Trophoblast cell (in vitro differentiated cells and primary cell): ENCODE measurements at regions not wholly inside any gene's neighbourhood (a gene's known extent, or its start where the extent isn't known, plus 50 kb on each side); places are given as distances from the start of the nearest gene placed in this dataset.

ENCODE experiments used
- DNase-seq, 2 donors: peaks; one replicate each; pipeline ENCODE4 v3.0.0-alpha.2; 2016
- H2AFZ ChIP-seq: 2 replicates; pipeline ENCODE4 v1.6.1; 2013; ENCODE audit warnings: low read length, moderate library complexity, mild to moderate bottlenecking; ENCODE audit not compliant: insufficient read depth, poor library complexity
- H2AK5ac ChIP-seq: 2 replicates; pipeline ENCODE4 v1.6.1; 2013; ENCODE audit warnings: mild to moderate bottlenecking, low read length
- H2BK120ac ChIP-seq: 2 replicates; pipeline ENCODE4 v1.6.1; 2013; ENCODE audit warnings: low read length, mild to moderate bottlenecking, moderate library complexity; ENCODE audit not compliant: insufficient read depth, poor library complexity
- H2BK12ac ChIP-seq: 2 replicates; pipeline ENCODE4 v1.6.1; 2013; ENCODE audit warnings: mild to moderate bottlenecking, low read length, moderate library complexity
- H2BK5ac ChIP-seq: 2 replicates; pipeline ENCODE4 v1.6.1; 2013; ENCODE audit warnings: low read length, low read depth, moderate library complexity, mild to moderate bottlenecking; ENCODE audit not compliant: poor library complexity
- H3K14ac ChIP-seq: 2 replicates; pipeline ENCODE4 v1.6.1; 2013; ENCODE audit warnings: mild to moderate bottlenecking, low read length
- H3K18ac ChIP-seq: 2 replicates; pipeline ENCODE4 v1.6.1; 2013; ENCODE audit warnings: mild to moderate bottlenecking, low read length
- H3K23ac ChIP-seq: 2 replicates; pipeline ENCODE4 v1.6.1; 2013; ENCODE audit warnings: low read length
- H3K27ac ChIP-seq: 2 replicates; pipeline ENCODE4 v1.5.1; 2013; ENCODE audit warnings: low read depth, mild to moderate bottlenecking, inconsistent platforms, low read length, moderate library complexity
- H3K27me3 ChIP-seq: 2 replicates; pipeline ENCODE4 v1.6.1; 2013; ENCODE audit warnings: inconsistent platforms, mild to moderate bottlenecking, low read length, moderate library complexity; ENCODE audit not compliant: insufficient read depth
- H3K36me3 ChIP-seq, 2 experiments: 1 replicate in 1 of 2; 2 replicates in 1 of 2; pipeline ENCODE4 v1.6.1; 2013; ENCODE audit warnings: low read length in 2 of 2, mild to moderate bottlenecking in 2 of 2, moderate library complexity in 1 of 2; ENCODE audit not compliant: insufficient read depth in 2 of 2, control insufficient read depth in 1 of 2
- H3K4ac ChIP-seq: 2 replicates; pipeline ENCODE4 v1.6.1; 2013; ENCODE audit warnings: low read depth, mild to moderate bottlenecking, low read length, moderate library complexity
- H3K4me1 ChIP-seq, 2 experiments: 1 replicate in 1 of 2; 2 replicates in 1 of 2; pipeline ENCODE4 v1.6.1; 2013; ENCODE audit warnings: low read length in 2 of 2, mild to moderate bottlenecking in 2 of 2, moderate library complexity in 1 of 2; ENCODE audit not compliant: insufficient read depth in 2 of 2, control insufficient read depth in 1 of 2
- H3K4me2 ChIP-seq: 2 replicates; pipeline ENCODE4 v1.6.1; 2013; ENCODE audit warnings: inconsistent platforms, mild to moderate bottlenecking, low read length, moderate library complexity
- H3K4me3 ChIP-seq: 2 replicates; pipeline ENCODE4 v1.5.1; 2013; ENCODE audit warnings: mild to moderate bottlenecking, low read depth, low read length, inconsistent platforms
- H3K79me1 ChIP-seq: one replicate; pipeline ENCODE4 v1.6.1; 2013; ENCODE audit warnings: low read length
- H3K79me2 ChIP-seq: 2 replicates; pipeline ENCODE4 v1.6.1; 2013; ENCODE audit warnings: low read length, mild to moderate bottlenecking; ENCODE audit not compliant: control insufficient read depth, insufficient read depth, poor library complexity
- H3K9ac ChIP-seq: 2 replicates; pipeline ENCODE4 v1.6.1; 2013; ENCODE audit warnings: mild to moderate bottlenecking, low read length
- H3K9me3 ChIP-seq: 2 replicates; pipeline ENCODE4 v1.6.1; 2013; ENCODE audit warnings: low read depth, mild to moderate bottlenecking, control low read depth, inconsistent platforms, low read length; ENCODE audit not compliant: insufficient read depth
- H4K12ac ChIP-seq: 2 replicates; pipeline ENCODE4 v1.6.1; 2013; ENCODE audit warnings: low read depth, mild to moderate bottlenecking, low read length, moderate library complexity
- H4K8ac ChIP-seq: 2 replicates; pipeline ENCODE4 v1.6.1; 2013; ENCODE audit warnings: low read depth, mild to moderate bottlenecking, low read length, moderate library complexity
- H4K91ac ChIP-seq: one replicate; pipeline ENCODE4 v1.6.1; 2013; ENCODE audit warnings: low read depth, mild to moderate bottlenecking, low read length, moderate library complexity
- WGBS: extraction: QIAGEN DNeasy Blood & Tissue Kit; methylation state at CpG from one replicate; pipeline ENCODE4 v1.1.7; 2013; ENCODE audit warnings: missing lambda C conversion rate; ENCODE audit not compliant: insufficient read length, insufficient coverage; ENCODE audit errors: extremely low coverage; 5-methylcytosine and 5-hydroxymethylcytosine counted together

GRCh38 chr19:29442910-29443309 is 82.9 kb upstream of the VSTM2B start:
- Histone ChIP-seq H2AFZ (no peak overlapping the region), H3K4me1 (no peaks in the 10 kb centered on the region), H3K14ac (no peak overlapping the region), H3K36me3 (no peaks in the 10 kb centered on the region), H2BK120ac (no peak overlapping the region), H2BK5ac (no peak overlapping the region), H3K4me2 (no peak overlapping the region), H2BK12ac (no peak overlapping the region), H3K27ac (no peak overlapping the region), H4K91ac (no peak overlapping the region), H3K79me2 (no peaks in the 10 kb centered on the region), H3K4ac (no peak overlapping the region), H3K23ac (no peak overlapping the region), H3K79me1 (no peaks in the 10 kb centered on the region), H3K18ac (no peak overlapping the region), H3K4me3 (no peak overlapping the region), H3K9me3 (peaks cover 30% of the 10 kb centered on the region), H4K12ac (no peak overlapping the region), H3K27me3 (no peaks in the 10 kb centered on the region), H4K8ac (no peak overlapping the region), H3K9ac (no peak overlapping the region), H2AK5ac (no peak overlapping the region)
- DNase-seq: no peak
- WGBS: no CpG with 5 or more reads among the region's 5 CpGs

- H2AK5ac ChIP-seq: no peak overlapping the region
- no peak overlapping the region for H4K91ac ChIP-seq
- H3K27ac ChIP-seq: no peak overlapping the region
- H3K4me3 ChIP-seq: no peak overlapping the region
- no peaks in the 10 kb centered on the region for H3K4me1 ChIP-seq
- H3K27me3 ChIP-seq: no peaks in the 10 kb centered on the region
- no peak overlapping the region for H3K14ac ChIP-seq
- H3K4ac ChIP-seq: no peak overlapping the region
- no peaks in the 10 kb centered on the region for H3K79me2 ChIP-seq
- H3K9me3 ChIP-seq: peaks cover 16% of the 10 kb centered on the region
- no peak overlapping the region for H2AFZ ChIP-seq
- no peak overlapping the region for H2BK120ac ChIP-seq
- no peak overlapping the region for H3K18ac ChIP-seq
- H3K36me3 ChIP-seq: no peaks in the 10 kb centered on the region
- H2BK5ac ChIP-seq: no peak overlapping the region
- no CpG with 5 or more reads among the region's 4 CpGs for WGBS
- H3K4me2 ChIP-seq: no peak overlapping the region
- no peak for DNase-seq
- no peak overlapping the region for H4K12ac ChIP-seq
- H2BK12ac ChIP-seq: no peak overlapping the region
- H3K79me1 ChIP-seq: no peaks in the 10 kb centered on the region
- no peak overlapping the region for H3K9ac ChIP-seq
- no peak overlapping the region for H3K23ac ChIP-seq
- no peak overlapping the region for H4K8ac ChIP-seq
These were observed 80.5 kb upstream of the VSTM2B start for GRCh38 chr19:29445246-29445645.

- Histone ChIP-seq H2AK5ac (no peak overlapping the region), H3K79me1 (no peaks in the 10 kb centered on the region), H3K36me3 (no peaks in the 10 kb centered on the region), H3K9ac (no peak overlapping the region), H3K18ac (no peak overlapping the region), H3K27me3 (no peaks in the 10 kb centered on the region), H3K4ac (no peak overlapping the region), H4K91ac (no peak overlapping the region), H2AFZ (no peak overlapping the region), H4K12ac (no peak overlapping the region), H2BK5ac (no peak overlapping the region), H4K8ac (no peak overlapping the region), H3K4me3 (no peak overlapping the region), H3K14ac (no peak overlapping the region), H3K4me2 (no peak overlapping the region), H2BK120ac (no peak overlapping the region), H3K23ac (no peak overlapping the region), H3K9me3 (peaks cover 13% of the 10 kb centered on the region), H3K27ac (no peak overlapping the region), H3K4me1 (no peaks in the 10 kb centered on the region), H2BK12ac (no peak overlapping the region), H3K79me2 (no peaks in the 10 kb centered on the region)
- no CpG with 5 or more reads among the region's 4 CpGs for WGBS
- DNase-seq: no peak
These were observed 79.4 kb upstream of the VSTM2B start for GRCh38 chr19:29446361-29446760.

GRCh38 chr19:29448046-29448445 is 77.7 kb upstream of the VSTM2B start:
- Histone ChIP-seq H3K27me3 (no peaks in the 10 kb centered on the region), H3K23ac (no peak overlapping the region), H2BK12ac (no peak overlapping the region), H3K4ac (no peak overlapping the region), H4K12ac (no peak overlapping the region), H3K18ac (no peak overlapping the region), H2BK5ac (no peak overlapping the region), H3K79me1 (no peaks in the 10 kb centered on the region), H3K36me3 (no peaks in the 10 kb centered on the region), H3K4me3 (no peak overlapping the region), H3K79me2 (no peaks in the 10 kb centered on the region), H3K4me2 (no peak overlapping the region), H3K14ac (no peak overlapping the region), H3K9ac (no peak overlapping the region), H3K4me1 (no peaks in the 10 kb centered on the region), H2AK5ac (no peak overlapping the region), H4K91ac (no peak overlapping the region), H4K8ac (no peak overlapping the region), H3K9me3 (peaks cover 6% of the 10 kb centered on the region), H2AFZ (no peak overlapping the region), H2BK120ac (no peak overlapping the region), H3K27ac (no peak overlapping the region)
- DNase-seq: no peak
- WGBS: no CpG with 5 or more reads among the region's 8 CpGs
